ENCODE measurements at regions not wholly inside any gene's neighbourhood (a gene's known extent, or its start where the extent isn't known, plus 50 kb on each side); places are given as distances from the start of the nearest gene placed in this dataset.

DNA sequence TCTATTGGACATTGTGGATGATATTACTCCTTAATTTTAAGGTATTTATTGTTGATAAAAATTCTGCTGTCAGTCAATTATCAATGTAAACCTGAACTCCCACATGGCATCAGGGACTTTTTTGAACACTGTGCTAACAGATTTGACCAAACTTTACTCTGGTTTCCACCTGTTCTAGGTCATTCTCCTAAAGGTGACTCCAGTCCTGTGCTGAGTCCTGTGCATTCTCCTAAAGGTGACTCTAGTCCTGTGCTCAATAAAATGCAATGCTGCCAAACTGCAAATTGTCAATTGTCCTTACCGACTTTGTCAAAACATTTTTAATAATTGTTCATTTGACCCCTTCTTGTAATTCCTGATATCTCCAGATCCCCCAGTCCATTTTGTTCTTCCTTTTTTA lies 408.4 kb upstream of the EPHA7 start:
- TF ChIP-seq, protein P1, sequence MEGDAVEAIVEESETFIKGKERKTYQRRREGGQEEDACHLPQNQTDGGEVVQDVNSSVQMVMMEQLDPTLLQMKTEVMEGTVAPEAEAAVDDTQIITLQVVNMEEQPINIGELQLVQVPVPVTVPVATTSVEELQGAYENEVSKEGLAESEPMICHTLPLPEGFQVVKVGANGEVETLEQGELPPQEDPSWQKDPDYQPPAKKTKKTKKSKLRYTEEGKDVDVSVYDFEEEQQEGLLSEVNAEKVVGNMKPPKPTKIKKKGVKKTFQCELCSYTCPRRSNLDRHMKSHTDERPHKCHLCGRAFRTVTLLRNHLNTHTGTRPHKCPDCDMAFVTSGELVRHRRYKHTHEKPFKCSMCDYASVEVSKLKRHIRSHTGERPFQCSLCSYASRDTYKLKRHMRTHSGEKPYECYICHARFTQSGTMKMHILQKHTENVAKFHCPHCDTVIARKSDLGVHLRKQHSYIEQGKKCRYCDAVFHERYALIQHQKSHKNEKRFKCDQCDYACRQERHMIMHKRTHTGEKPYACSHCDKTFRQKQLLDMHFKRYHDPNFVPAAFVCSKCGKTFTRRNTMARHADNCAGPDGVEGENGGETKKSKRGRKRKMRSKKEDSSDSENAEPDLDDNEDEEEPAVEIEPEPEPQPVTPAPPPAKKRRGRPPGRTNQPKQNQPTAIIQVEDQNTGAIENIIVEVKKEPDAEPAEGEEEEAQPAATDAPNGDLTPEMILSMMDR (IDR thresholded peaks at IDR 0.05) = no peak
- no peak for TF ChIP-seq POLR2A (IDR thresholded peaks at IDR 0.05)
